NCI-H345 (cell line): ENCODE measurements at regions not wholly inside any gene's neighbourhood (a gene's known extent, or its start where the extent isn't known, plus 50 kb on each side); places are given as distances from the start of the nearest gene placed in this dataset.
"Not testable (repeated sequence)": the region's sequence is repeated elsewhere in the genome, so short reads cannot be mapped to it uniquely, and the experiment has no call there.

ENCODE experiments used
- DNase-seq: peaks from one replicate; lab custom pipeline; 2025; lab: John Stamatoyannopoulos, UW

DNA sequence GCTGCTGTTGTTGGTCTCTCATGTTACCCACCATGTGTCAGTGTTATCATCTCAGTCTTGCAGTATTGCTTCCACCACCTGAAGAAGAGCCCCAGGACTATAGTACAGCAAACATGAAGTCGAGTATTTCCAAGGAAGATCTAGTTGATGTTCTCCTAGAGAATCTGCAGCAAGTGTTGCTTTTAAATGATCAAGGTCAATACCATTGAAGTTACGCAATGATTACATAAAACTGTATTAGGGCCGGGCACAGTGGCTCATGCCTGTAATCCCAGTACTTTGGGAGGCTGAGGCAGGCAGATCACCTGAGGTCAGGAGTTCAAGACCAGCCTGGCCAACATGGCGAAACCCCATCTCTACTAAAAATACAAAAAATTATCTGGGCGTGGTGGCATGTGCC, 173.9 kb downstream of the TJP1 start:
- not testable (repeated sequence) for DNase-seq

DNA sequence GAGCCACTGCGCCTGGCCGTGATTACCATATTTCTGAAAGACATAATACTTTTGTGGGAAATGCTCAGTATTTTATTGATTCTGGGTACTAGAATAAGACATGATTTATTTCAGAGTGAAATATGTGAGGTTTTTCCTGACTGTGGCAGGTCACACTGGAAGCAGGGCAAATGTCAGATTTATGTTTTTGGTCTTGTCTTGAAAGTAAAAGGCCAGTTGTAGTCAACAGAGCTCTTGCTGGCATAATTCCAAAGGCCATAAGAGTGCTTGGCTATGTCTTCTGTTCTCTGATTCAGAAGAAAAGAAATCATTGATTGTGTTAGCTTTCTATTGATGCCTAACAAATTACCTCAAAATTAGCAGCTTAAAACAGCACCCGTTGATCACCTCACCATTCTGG, 176.4 kb downstream of the TJP1 start:
- DNase-seq: no peak

DNA sequence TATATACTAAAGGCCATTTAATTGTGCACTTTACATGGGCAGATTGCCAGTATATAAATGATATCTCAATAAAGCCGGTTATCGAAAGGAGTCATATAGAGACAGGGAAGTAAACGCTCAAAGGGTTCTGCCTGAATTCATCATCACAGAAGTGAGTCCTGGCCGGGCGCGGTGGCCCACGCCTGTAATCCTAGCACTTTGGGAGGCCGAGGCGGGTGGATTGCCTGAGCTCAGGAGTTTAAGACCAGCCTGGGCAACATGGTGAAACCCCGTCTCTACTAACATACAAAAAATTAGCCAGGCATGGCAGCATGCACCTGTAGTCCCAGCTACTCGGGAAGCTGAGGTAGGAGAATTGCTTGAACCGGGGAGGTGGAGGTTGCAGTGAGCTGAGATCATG, 177.9 kb downstream of the TJP1 start:
- not testable (repeated sequence) for DNase-seq

GRCh38 chr15:29638781-29639180, 183.5 kb downstream of the TJP1 start:
- DNase-seq: no peak

GRCh38 chr15:29638011-29638410, 184.3 kb downstream of the TJP1 start:
- DNase-seq: no peak

- no peak for DNase-seq
Observed at GRCh38 chr15:29637555-29637954, 184.7 kb downstream of the TJP1 start.

GRCh38 chr15:29636921-29637320, 185.3 kb downstream of the TJP1 start:
- DNase-seq: no peak

DNA sequence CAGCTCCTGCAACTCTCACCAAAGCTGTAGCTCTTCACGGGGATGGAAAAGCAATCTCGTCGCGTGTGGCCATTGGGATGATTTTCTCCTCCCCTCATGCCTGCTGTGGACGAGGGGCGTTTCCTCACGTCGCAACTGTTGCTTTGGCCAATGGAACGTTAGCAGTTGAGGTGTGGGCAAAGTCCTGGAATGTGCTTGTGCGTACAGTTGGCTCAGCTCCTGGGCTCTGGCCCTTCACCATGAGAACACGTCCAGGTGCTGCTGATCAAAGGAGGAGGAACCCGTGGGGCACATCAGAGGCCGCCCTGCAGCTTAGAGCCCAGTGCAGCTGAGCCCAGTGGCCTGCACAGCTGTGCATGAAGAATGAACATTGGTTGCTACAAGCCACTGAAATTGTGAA, 186.1 kb downstream of the TJP1 start:
- DNase-seq: no peak

GRCh38 chr15:29635513-29636098, 186.7 kb downstream of the TJP1 start:
- no peak for DNase-seq

- no peak for DNase-seq
Observed at GRCh38 chr15:29633971-29634370, 188.3 kb downstream of the TJP1 start.

GRCh38 chr15:29632671-29633406, 189.4 kb downstream of the TJP1 start:
- no peak for DNase-seq

DNA sequence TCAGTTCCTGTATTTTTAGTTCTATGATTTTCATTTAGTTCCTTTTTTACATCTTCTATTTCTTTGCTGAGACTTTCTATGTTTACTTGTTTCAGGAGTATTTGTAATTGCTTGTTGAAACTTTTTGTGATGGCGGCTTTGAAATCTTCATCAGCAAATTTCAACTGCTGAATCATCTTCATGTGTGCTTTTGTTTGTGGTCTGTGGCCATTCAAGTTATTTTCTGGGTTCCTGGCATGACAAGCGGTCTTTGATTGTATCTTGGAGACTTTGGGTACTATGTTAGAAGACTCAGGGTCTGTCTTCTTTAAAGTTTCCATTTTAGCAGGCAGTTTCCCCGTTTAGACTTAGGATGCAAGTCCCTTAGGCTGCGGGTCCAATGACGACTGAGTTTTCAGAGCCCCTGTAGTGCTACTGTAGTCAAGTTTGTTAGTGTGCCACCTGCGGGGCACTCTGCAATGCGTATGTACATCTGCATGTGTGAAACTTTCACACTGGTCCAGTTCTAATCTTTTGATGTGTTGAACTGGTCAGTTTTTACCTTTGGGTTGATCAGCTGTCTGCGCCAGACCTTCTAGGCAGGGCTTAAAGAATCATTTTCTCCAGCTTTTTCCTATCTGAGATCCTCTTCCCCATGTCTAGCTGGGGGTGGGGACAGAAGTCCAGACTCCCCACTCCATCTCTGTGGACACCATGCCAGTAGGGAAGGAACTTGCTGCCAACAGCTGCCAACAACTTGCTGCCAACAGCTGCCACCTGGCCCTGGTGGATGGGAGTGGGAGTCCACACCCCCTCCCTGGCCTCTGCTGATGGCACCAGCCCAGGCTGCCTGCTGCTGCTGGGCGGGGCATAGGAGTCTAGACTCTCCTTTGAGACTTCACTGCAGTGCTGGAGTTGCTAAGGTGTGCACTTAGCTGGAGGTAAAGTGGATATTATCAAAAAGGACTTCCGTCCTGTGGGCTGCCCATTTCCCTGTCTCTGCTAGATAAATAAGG, 190.9 kb downstream of the TJP1 start:
- peak; percentile 55 for DNase-seq

GRCh38 chr15:29624271-29624670, 198.0 kb downstream of the TJP1 start:
- DNase-seq: no peak

- no peak for DNase-seq
Observed at GRCh38 chr15:29623116-29623639, 199.1 kb downstream of the TJP1 start.

GRCh38 chr15:29622637-29623036, 199.6 kb downstream of the TJP1 start:
- DNase-seq: no peak

DNA sequence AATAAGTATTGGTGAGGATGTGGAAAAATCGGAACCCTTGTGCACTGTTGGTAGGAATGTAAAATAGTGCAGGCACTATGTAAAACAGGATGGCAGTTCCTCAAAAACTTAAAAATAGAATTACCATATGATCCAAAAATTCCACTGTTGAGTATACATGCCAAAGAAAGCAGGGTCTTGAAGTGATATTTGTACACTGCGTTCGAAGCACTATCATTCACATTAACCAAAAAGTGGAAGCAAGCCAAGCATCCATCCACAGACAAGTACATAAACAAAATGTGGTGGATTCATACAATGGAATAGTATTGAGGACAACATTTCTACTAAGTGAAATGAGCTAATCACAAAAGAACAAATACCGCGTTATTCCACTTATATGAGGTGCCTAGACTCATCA, 200.7 kb downstream of the TJP1 start:
- no peak for DNase-seq

GRCh38 chr15:29618586-29618985, 203.7 kb downstream of the TJP1 start:
- DNase-seq: no peak

GRCh38 chr15:29616512-29616911, 205.8 kb downstream of the TJP1 start:
- no peak for DNase-seq

DNA sequence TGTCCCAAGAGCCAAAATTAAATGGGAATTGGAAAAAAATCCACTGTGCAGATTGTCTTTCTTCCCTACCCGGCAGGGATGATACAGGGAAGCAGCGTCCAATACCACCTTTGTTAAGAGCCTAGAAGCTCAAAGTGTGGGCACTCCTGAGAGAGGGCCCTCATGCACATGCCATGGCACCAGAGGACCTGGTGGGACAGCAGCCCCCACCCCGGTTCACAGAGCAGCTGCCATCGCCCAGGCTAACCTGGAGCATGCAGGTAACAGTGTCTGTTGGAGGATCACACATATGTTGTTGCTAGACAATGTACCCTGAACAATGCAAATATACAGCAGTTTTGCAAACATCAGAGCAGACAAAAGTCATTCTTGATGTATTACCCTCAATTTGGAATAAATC, 206.5 kb downstream of the TJP1 start:
- no peak for DNase-seq

- DNase-seq: no peak
Observed at GRCh38 chr15:29613951-29614382, 208.3 kb downstream of the TJP1 start.

DNA sequence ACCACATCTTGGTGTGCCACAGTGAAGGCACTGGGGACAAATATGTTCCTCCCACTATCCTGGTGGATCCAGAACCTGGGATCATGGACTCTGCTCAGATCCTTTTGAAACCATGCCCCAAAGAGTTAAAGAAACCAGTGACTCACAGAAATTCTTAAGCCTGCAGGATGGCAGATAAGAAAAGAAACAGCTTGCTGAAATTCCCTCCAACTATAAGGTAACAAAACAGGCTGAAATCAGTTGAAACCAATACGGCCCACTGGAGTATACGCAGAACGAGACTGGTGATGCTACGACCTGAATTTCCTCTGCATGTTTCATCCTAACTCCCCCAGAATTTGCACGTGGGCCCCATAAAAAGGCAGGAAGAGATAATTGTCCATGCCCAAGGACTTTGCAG, 209.6 kb downstream of the TJP1 start:
- no peak for DNase-seq

GRCh38 chr15:29612096-29612495, 210.2 kb downstream of the TJP1 start:
- no peak for DNase-seq
